Colonic mucosa (tissue), 4 donors: ENCODE measurements at regions not wholly inside any gene's neighbourhood (a gene's known extent, or its start where the extent isn't known, plus 50 kb on each side); places are given as distances from the start of the nearest gene placed in this dataset.

Experiments
- DNase-seq: peaks from one replicate; pipeline ENCODE4 v3.0.0-alpha.2; 2020
- H3K27ac ChIP-seq: fragments of 200-600 bp; one replicate; pipeline ENCODE4 v1.8.0; 2021
- H3K27me3 ChIP-seq: fragments of 200-600 bp; one replicate; pipeline ENCODE4 v1.8.0; 2021
- H3K36me3 ChIP-seq: fragments of 200-600 bp; one replicate; pipeline ENCODE4 v1.8.0; 2021
- H3K4me1 ChIP-seq: fragments of 200-600 bp; one replicate; pipeline ENCODE4 v1.8.0; 2021; ENCODE audit warnings: mild to moderate bottlenecking
- H3K4me3 ChIP-seq: fragments of 200-600 bp; one replicate; pipeline ENCODE4 v1.8.0; 2021
- H3K9ac ChIP-seq, 2 donors: one replicate each; pipeline ENCODE4 v1.7.0; 2013; ENCODE audit warnings: control low read depth in 2 of 2, low read depth in 2 of 2, low read length in 2 of 2
- H3K9me3 ChIP-seq: fragments of 200-600 bp; one replicate; pipeline ENCODE4 v1.8.0; 2021
- CTCF ChIP-seq: fragments of 200-600 bp; IDR thresholded peaks from one replicate; pipeline ENCODE4 v1.8.0; 2022; ENCODE audit warnings: antibody characterized with exemption, mild to moderate bottlenecking
- intact Hi-C: fragments of 100-400 bp; cut with DNase I; formaldehyde crosslinking; loops from one replicate; pipeline ENCODE4 v1.14.1; 2022
- donor health status: healthy.
- donor health status: DM: no; HTN: no; CAD: no.
- donor health status: DM: no; HTN: no; CAD: no.

GRCh38 chr3:110928016-110928662 lies 143.5 kb upstream of the NECTIN3 start:
- Histone ChIP-seq H3K27ac (no peak overlapping the region), H3K4me1 (no peaks in the 10 kb centered on the region), H3K27me3 (no peaks in the 10 kb centered on the region), H3K36me3 (no peaks in the 10 kb centered on the region), H3K4me3 (no peak overlapping the region), H3K9ac (no peak overlapping the region), H3K9me3 (no peaks in the 10 kb centered on the region)
- TF ChIP-seq CTCF: no peak
- intact Hi-C loops: no loop called here
- no peak for DNase-seq

- Histone ChIP-seq H3K4me3 (no peak overlapping the region), H3K27ac (no peak overlapping the region), H3K27me3 (no peaks in the 10 kb centered on the region), H3K36me3 (no peaks in the 10 kb centered on the region), H3K4me1 (no peaks in the 10 kb centered on the region), H3K9ac (no peak overlapping the region), H3K9me3 (no peaks in the 10 kb centered on the region)
- intact Hi-C loops: no loop called here
- TF ChIP-seq CTCF: no peak
- no peak for DNase-seq
Observed at GRCh38 chr3:110929816-110930215, 141.8 kb upstream of the NECTIN3 start.

DNA sequence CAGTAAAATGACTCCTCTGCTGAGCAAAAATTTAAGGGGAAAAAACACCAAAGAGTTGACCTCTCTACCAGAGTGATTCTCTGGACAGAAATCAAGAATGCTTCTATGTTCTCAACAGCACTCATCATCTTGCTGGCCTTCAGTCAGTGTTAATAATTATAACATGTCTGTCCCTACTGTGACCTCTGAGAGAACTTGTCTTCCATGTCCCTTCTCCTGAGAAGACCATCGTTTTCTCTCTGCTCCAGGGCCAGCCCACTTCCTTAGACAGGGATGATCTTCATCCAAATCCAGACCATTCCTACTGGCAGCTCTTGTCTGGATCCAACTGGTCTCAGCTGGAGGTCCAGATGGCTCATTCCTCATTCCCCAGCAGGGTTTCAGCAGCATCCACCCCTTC lies 139.0 kb upstream of the NECTIN3 start:
- no peak overlapping the region for H3K9ac ChIP-seq
- TF ChIP-seq CTCF: no peak
- H3K4me1 ChIP-seq: no peaks in the 10 kb centered on the region
- no peak overlapping the region for H3K4me3 ChIP-seq
- no peaks in the 10 kb centered on the region for H3K36me3 ChIP-seq
- intact Hi-C loops: no loop called here
- no peak overlapping the region for H3K27ac ChIP-seq
- no peaks in the 10 kb centered on the region for H3K27me3 ChIP-seq
- no peak for DNase-seq
- no peaks in the 10 kb centered on the region for H3K9me3 ChIP-seq

DNA sequence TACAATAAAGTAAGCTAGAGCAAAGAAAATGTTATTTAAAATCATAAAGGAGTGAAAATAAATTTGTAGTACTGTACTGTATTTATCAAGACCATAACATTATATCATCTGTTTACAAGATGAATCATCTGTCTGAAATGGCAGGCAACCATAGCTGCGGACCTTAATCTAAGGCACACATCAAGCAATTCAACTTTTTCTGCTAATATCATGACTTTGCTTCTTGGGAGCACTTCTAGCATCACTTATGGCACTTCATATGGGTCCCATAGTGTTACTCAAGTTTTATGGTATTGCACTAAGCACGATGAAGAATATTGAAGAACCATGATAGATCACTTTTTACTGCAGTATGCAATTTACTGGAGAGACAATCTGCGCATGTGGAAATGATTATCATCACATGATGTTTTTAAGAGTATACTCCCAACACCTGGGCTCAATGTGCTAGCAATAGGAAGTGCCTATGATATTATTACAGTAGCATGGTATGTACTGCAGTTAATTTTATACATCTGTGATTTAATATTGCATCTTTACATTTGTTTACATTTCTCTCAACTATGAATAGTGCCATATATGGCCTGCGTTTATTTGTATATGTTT lies 137.7 kb upstream of the NECTIN3 start:
- Histone ChIP-seq H3K4me3 (no peak overlapping the region), H3K4me1 (no peaks in the 10 kb centered on the region), H3K36me3 (no peaks in the 10 kb centered on the region), H3K27ac (no peak overlapping the region), H3K9me3 (no peaks in the 10 kb centered on the region), H3K27me3 (no peaks in the 10 kb centered on the region), H3K9ac (no peak overlapping the region)
- no peak for TF ChIP-seq CTCF
- intact Hi-C loops: no loop called here
- DNase-seq: no peak

DNA sequence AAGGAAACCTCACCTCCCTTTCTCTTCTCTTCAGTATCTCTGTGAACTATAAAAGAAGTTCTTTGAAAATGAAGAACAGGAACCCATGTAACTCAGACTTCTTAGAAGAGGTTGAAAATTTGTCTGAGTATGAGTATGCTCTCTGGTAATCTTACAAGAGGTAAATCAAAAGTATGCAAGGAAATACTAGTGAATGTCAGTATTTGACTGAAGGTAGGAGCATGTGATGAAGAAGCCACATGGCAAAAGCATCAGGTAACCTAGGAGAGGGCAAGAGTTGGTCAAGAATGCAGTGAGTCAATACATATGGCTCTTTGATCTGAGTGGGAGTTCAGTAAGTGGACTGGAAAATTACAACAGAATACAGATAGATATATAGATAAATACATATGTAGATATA lies 133.0 kb upstream of the NECTIN3 start:
- Histone ChIP-seq H3K27me3 (no peaks in the 10 kb centered on the region), H3K9me3 (no peaks in the 10 kb centered on the region), H3K36me3 (no peaks in the 10 kb centered on the region), H3K9ac (no peak overlapping the region), H3K4me1 (no peaks in the 10 kb centered on the region), H3K27ac (no peak overlapping the region), H3K4me3 (no peak overlapping the region)
- TF ChIP-seq CTCF: no peak
- DNase-seq: no peak
- intact Hi-C loops: no loop called here
